HG03558 (cell line): ENCODE measurements at regions not wholly inside any gene's neighbourhood (a gene's known extent, or its start where the extent isn't known, plus 50 kb on each side); places are given as distances from the start of the nearest gene placed in this dataset.
"Not testable (repeated sequence)": the region's sequence is repeated elsewhere in the genome, so short reads cannot be mapped to it uniquely, and the experiment has no call there.

Experiments used
- ATAC-seq: cut with Tn5 transposase; IDR thresholded peaks from one replicate; pipeline ENCODE4 v1.9.1; 2021; ENCODE audit warnings: moderate number of reproducible peaks; ENCODE audit not compliant: unreplicated experiment; ENCODE audit errors: extremely low read depth

DNA sequence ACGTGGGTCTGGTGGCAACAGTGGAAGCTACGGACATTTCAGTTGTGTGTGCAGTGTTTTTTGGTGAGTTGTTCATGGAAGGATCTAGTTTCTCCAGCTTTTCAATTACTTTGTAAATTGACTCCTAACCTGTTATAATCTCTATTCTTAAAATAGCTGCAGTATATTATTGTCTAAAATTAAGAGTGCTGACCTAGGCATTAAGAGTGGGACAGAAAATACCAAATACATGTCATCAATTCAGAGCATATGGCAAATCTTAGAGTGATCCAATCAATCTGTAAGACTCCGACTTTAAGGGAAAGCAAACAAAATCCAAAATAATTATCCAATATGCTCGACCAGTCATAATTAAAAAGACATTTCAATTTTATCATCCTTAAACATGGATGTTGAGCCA, 338.1 kb upstream of the PCDH9 start:
- no peak for ATAC-seq

DNA sequence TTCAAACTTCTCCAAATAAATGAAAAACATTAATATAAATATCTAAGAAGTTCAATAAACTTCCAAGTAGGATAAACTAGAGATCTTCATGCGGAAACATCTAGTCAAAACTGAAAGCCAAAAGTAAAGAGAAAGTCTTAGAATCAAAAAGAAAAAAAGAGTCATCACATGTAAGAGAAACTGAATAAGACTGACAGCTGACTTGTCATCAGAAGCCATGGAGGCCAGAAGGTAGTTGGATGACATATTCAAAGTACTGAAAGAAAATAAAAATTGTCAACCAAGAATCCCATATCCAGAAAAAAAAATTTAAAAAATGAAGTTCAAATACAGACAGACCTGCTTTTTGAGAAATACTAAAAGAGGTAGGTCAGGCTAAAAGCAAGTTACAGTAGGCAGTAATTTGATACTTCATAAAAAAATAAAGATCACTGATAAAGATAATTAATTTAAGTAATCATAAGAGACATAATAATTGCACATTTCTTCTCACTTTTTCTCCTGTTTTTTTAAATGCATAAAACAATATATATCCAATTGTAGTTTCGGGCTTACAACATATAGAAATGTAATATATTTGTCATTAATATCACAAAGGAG, 327.6 kb upstream of the PCDH9 start:
- no peak for ATAC-seq

- ATAC-seq = no peak
Observed at GRCh38 chr13:67557118-67557517, 327.0 kb upstream of the PCDH9 start.

DNA sequence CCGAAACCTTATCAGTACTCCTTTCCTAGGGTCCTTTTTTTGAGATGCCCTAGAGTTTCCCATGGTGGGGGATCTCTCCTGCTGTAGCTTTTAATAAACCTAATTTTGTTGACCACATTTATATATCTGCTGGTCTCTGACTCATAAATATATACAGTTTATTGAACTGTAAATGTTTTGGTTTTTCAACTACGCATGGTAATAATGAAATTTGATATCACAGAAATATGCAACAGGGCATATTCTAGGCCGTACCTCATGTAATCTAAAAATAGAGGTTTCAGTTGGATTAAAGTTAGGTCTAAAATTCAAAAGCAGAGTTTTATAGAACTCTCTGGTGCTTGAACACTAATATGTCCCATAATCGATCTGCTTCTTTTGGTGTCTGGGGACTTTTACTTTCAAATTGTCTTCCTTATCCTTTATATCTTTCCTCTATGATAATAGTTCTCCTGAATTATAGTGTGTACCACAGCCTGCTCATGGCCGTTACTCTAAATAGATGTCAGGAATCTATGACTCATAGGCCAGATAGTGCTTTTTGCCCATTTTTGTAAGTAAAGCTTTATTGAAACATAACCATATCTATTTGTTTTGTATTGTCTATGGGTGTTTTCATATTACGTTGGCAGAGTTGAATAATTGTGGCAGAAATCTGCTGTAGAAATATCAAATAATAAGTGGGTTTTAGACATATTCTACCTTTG, 324.8 kb upstream of the PCDH9 start:
- no peak for ATAC-seq

DNA sequence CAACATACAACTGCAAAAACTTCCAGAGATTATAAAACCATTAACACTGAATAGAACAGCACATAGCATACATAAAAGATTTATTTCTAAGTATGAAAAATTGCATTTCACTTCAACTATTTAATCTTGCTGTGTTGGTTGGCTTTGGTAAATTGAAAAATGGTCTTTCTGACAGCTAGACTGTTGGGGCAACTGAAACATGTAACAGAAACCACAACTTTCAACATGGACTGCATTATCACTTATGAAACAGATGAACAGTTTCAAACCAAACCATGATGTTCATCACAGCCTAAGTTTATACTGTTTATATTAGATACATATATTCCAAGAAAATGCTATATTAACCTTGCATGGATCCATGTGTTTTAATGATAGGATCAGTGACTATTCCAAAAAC, 324.1 kb upstream of the PCDH9 start:
- ATAC-seq = no peak

DNA sequence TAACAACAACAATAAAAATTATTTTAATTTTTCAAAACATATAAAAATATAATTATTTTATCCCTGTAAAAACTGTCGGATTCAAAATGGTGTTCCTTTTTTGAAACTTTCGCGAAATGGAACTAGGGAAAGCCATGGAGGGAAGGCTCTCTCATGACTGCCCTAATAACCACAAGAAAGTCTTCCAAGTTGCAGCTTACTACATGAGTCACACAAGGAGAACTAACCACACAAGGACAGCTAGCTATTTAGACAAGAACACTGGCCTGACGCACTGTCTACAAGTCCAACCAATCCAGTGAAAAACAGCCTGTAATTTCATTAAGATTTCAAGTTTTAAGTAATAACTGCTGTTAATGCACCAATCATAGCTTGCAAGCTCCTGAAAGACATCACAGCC, 319.2 kb upstream of the PCDH9 start:
- ATAC-seq = no peak

DNA sequence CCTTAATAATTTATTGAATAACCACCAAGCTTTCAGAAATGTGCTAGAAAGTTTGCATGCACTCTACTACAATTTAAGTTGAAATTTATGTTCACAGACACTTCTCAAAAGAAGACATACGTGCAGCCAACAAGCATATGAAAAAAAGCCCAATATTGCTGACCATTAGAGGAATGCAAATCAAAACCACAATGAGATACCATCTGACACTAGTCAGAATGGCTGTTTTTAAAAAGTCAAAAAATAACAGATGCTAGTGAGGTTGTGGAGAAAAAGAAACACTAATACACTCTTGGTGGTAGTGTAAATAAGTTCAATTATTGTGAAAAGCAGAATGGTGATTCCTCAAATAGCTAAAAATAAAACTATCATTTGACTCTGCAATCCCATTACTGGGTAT, 308.8 kb upstream of the PCDH9 start:
- ATAC-seq = no peak

GRCh38 chr13:67520886-67521285, 290.8 kb upstream of the PCDH9 start:
- no peak for ATAC-seq

- no peak for ATAC-seq
Observed at GRCh38 chr13:67519356-67519755, 289.2 kb upstream of the PCDH9 start.

- ATAC-seq = no peak
Observed at GRCh38 chr13:67518785-67519184, 288.6 kb upstream of the PCDH9 start.

GRCh38 chr13:67515895-67516294, 285.8 kb upstream of the PCDH9 start:
- peak; percentile 65 for ATAC-seq

DNA sequence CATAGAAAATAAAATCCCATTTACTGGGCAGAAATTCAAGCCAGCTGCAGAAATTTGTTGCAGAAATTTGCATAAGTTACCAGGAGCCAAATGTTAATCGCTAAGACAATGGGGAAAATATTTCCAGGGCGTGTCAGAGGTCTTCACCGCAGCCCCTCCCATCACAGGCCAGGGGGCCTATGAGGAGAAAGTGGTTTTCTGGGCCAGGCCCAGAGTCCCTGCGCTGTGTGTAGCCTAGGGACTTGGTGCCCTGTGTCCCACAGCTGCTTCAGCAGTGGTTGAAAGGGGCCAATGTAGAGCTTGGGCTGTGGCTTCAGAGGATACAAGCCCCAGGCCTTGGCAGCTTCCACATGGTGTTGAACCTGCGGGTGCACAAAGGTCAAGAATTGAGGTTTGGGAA, 278.9 kb upstream of the PCDH9 start:
- ATAC-seq = no peak

DNA sequence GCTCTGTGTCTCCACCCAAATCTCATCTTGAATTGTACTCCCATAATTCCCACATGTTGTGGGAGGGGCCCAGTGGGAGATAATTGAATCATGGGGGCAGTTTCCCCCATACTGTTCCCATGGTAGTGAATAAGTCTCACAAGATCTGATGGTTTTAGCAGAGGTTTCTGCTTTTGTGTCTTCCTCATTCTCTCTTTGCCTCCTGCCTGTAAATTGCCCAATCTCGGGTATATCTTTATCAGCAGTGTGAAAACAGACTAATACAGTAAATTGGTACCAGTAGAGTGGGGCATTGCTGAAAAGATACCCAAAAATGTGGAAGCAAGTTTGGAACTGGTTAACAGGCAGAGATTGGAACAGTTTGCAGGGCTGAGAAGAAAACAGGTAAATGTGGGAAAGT, 278.1 kb upstream of the PCDH9 start:
- ATAC-seq = not testable (repeated sequence)

DNA sequence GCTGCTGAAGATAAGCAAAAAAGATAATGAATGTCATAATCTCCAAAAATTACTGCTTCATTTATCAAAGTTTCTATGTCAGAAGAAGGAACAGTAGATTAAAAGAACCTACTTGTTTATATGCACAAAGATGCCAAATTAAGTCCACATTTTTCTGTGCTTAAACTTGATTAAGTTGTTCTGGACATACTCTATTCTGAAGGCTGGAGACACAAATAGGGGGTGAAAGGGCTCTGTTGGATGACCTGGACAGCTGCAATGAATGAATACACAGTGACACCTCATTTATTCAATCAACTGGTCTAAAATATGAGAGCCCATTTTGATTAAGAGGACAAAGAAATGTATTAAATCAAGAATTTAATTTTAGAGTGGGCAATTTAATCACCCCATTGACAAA, 276.3 kb upstream of the PCDH9 start:
- ATAC-seq = no peak

DNA sequence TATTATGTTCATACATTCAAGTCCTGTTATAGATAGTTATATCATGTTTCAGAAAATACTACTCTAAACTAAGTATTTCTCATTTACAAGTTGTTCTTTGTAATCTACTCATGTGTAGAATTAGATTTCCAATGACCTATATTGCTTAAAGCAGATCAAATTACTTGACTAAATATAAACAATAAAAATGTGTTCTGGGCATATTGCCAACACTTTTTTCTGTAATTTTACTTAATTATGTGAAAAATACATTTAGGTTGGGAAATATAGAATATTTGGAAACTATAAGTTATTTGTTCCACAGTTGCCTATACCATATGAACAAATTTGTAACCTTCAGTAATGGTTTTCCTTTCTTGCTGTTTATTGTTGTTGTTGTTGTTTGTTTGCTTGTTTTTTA, 275.2 kb upstream of the PCDH9 start:
- no peak for ATAC-seq

- ATAC-seq = no peak
Observed at GRCh38 chr13:67498948-67499347, 268.8 kb upstream of the PCDH9 start.

GRCh38 chr13:67493835-67494234, 263.7 kb upstream of the PCDH9 start:
- no peak for ATAC-seq

GRCh38 chr13:67489016-67489415, 258.9 kb upstream of the PCDH9 start:
- ATAC-seq = no peak

DNA sequence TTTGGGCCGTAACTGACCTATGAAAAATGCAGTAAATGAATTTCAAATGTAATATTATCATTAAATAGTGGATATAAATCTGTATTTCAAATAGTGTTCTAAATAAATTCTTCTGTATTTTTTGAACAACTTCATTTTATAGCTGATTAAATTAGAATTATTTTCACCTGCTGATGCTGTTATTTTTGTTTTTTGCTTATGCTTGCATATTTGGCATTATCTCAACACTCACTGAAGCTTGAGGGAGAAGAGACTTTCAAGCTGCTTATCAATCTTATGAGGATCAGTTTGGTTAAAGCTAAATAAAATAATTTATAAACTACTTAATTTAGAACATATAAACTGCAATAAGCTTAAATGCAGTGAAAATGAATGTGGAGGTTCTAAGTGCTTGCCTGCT, 251.3 kb upstream of the PCDH9 start:
- ATAC-seq = no peak

- no peak for ATAC-seq
Observed at GRCh38 chr13:67474115-67474514, 244.0 kb upstream of the PCDH9 start.

DNA sequence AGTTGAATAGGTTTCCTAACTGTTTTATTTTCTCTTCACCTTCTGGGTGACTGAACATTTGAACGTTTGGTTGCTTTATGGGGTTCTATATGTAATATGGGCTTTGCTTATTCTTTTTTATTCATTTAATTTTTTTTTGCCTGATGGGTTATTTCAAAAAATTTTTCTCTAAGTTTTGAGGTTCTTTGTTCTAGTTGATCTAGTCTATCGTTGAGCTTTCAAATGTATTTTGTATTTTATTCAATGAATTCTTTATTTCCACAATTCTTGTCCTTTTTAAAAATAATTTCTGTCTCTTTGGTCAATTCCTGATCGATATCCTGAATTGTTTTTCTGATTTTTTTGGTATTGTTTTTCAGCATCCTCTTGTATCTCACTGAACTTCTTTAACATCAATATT, 239.5 kb upstream of the PCDH9 start:
- ATAC-seq = no peak

DNA sequence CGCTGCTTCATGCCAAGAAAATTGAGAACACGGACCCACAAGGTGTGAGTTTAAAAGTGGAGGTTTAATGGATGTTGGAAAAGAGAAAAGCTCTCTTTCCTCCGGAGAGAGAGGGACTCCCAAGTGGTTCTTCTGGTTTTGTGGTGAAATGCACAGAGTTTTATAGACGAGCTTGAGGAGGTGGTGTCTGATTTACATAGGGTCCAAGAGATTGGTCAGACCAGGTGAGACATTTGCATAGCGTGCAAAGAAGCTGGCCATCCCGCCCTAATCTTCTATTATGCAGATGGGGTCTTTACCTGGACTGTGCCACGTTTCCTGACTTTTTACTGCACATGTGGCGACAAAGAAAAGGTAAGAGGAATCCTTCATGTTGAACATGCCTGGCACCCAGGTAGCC, 236.4 kb upstream of the PCDH9 start:
- ATAC-seq = no peak
